Bronchial epithelial cell (primary cell): ENCODE measurements at regions not wholly inside any gene's neighbourhood (a gene's known extent, or its start where the extent isn't known, plus 50 kb on each side); places are given as distances from the start of the nearest gene placed in this dataset.
"Not testable (repeated sequence)": the region's sequence is repeated elsewhere in the genome, so short reads cannot be mapped to it uniquely, and the experiment has no call there.

Source experiments
- DNase-seq: peaks from one replicate; pipeline ENCODE4 v3.0.0-alpha.2; 2010; ENCODE audit warnings: low read depth
- FAIRE-seq: peaks from 2 replicates; lab custom pipeline; 2011; peaks lifted over from hg19 to GRCh38; lab: Jason Lieb, UNC
- H3K27me3 ChIP-seq: 2 replicates; pipeline ENCODE4 v1.5.1; 2011; ENCODE audit warnings: low read length; ENCODE audit not compliant: control insufficient read depth, insufficient read depth
- H3K36me3 ChIP-seq: 2 replicates; pipeline ENCODE4 v1.5.1; 2011; ENCODE audit warnings: low read length; ENCODE audit not compliant: control insufficient read depth, insufficient read depth
- H3K4me3 ChIP-seq: 2 replicates; pipeline ENCODE4 v1.5.1; 2011; ENCODE audit warnings: mild to moderate bottlenecking, low read depth, low read length, control low read depth
- CTCF ChIP-seq: IDR thresholded peaks from 2 replicates; pipeline ENCODE4 v1.5.1; 2011; ENCODE audit warnings: mild to moderate bottlenecking, moderate library complexity, low read length, control low read depth, inconsistent platforms; ENCODE audit not compliant: insufficient read depth, severe bottlenecking

- H3K4me3 ChIP-seq: no peak overlapping the region
- FAIRE-seq: no peak
- DNase-seq: no peak
- TF ChIP-seq CTCF: no peak
- no peaks in the 10 kb centered on the region for H3K36me3 ChIP-seq
- H3K27me3 ChIP-seq: peaks cover 18% of the 10 kb centered on the region
Measured at GRCh38 chr15:69673291-69673881, 220.8 kb downstream of the RPLP1 start.

- no peak for FAIRE-seq
- DNase-seq: no peak
- TF ChIP-seq CTCF: no peak
- peaks cover 15% of the 10 kb centered on the region for H3K27me3 ChIP-seq
- H3K36me3 ChIP-seq: no peaks in the 10 kb centered on the region
- H3K4me3 ChIP-seq: no peak overlapping the region
Measured at GRCh38 chr15:69675731-69676130, 223.1 kb downstream of the RPLP1 start.

- FAIRE-seq: no peak
- DNase-seq: no peak
- Histone ChIP-seq H3K27me3 (peaks cover 10% of the 10 kb centered on the region), H3K36me3 (no peaks in the 10 kb centered on the region), H3K4me3 (no peak overlapping the region)
- no peak for TF ChIP-seq CTCF
Measured at GRCh38 chr15:69677403-69677802, 224.8 kb downstream of the RPLP1 start.

- no peaks in the 10 kb centered on the region for H3K36me3 ChIP-seq
- peaks cover 10% of the 10 kb centered on the region for H3K27me3 ChIP-seq
- no peak for TF ChIP-seq CTCF
- no peak overlapping the region for H3K4me3 ChIP-seq
- DNase-seq (no peak), FAIRE-seq (no peak)
Measured at GRCh38 chr15:69679623-69680228, 227.1 kb downstream of the RPLP1 start.

- not testable (repeated sequence) for H3K27me3 ChIP-seq, H3K36me3 ChIP-seq, DNase-seq, H3K4me3 ChIP-seq, FAIRE-seq
Measured at GRCh38 chr15:69684823-69685222, 232.2 kb downstream of the RPLP1 start.

- Histone ChIP-seq H3K4me3 (no peak overlapping the region), H3K27me3 (peaks cover 2% of the 10 kb centered on the region), H3K36me3 (no peaks in the 10 kb centered on the region)
- DNase-seq (peak; percentile 30), FAIRE-seq (no peak)
- TF ChIP-seq CTCF: no peak
Measured at GRCh38 chr15:69685512-69686452, 233.2 kb downstream of the RPLP1 start.
